ENCODE measurements at regions not wholly inside any gene's neighbourhood (a gene's known extent, or its start where the extent isn't known, plus 50 kb on each side); places are given as distances from the start of the nearest gene placed in this dataset.

- TF ChIP-seq CTCF (optimal IDR thresholded peaks at IDR 0.05 in 1 of 3, IDR thresholded peaks at IDR 0.05 in 1 of 3, conservative IDR thresholded peaks at IDR 0.05 in 1 of 3; ENCODE audit: extremely low read depth in 1 of 3, insufficient read depth in 2 of 3, low read length in 3 of 3) (no peak), EZH2 (IDR thresholded peaks at IDR 0.05; ENCODE audit: low read length) (no peak)
Observed at GRCh38 chr9:103627731-103628130, 466.4 kb upstream of the SMC2 start.

All from keratinocyte (primary cell).